GM19438 (cell line): ENCODE measurements at regions not wholly inside any gene's neighbourhood (a gene's known extent, or its start where the extent isn't known, plus 50 kb on each side); places are given as distances from the start of the nearest gene placed in this dataset.

ENCODE experiments used
- ATAC-seq: cut with Tn5 transposase; IDR thresholded peaks from one replicate; pipeline ENCODE4 v1.9.1; 2021; ENCODE audit warnings: low read depth; ENCODE audit not compliant: unreplicated experiment

GRCh38 chr4:74878323-74878722, 54.6 kb upstream of the PARM1 start:
- no peak for ATAC-seq

GRCh38 chr4:74875451-74875850, 57.5 kb upstream of the PARM1 start:
- ATAC-seq: no peak

GRCh38 chr4:74874753-74875367, 58.1 kb upstream of the PARM1 start:
- peak; percentile 47 for ATAC-seq

GRCh38 chr4:74873545-74874301, 59.2 kb upstream of the PARM1 start:
- peak; percentile 93 for ATAC-seq

GRCh38 chr4:74858921-74859562, 64.7 kb upstream of the BTC start:
- ATAC-seq: no peak

GRCh38 chr4:74855879-74856278, 61.6 kb upstream of the BTC start:
- ATAC-seq: no peak

- ATAC-seq: no peak
Measured at GRCh38 chr4:74848774-74849173, 54.5 kb upstream of the BTC start.

- ATAC-seq: no peak
Measured at GRCh38 chr4:74845834-74846233, 51.5 kb upstream of the BTC start.
